Panc1 (cell line): ENCODE measurements at regions not wholly inside any gene's neighbourhood (a gene's known extent, or its start where the extent isn't known, plus 50 kb on each side); places are given as distances from the start of the nearest gene placed in this dataset.

ENCODE experiments used
- ATAC-seq: fragments of 200-7000 bp; cut with Tn5 transposase; 2 replicates; pipeline ENCODE4 v1.9.1; 2020; ENCODE audit warnings: mild to moderate bottlenecking, moderate library complexity
- BruUV-seq: library from RNA; stranded (reverse); fragments of 400-500 nt; replicated peaks from 2 replicates; lab custom pipeline; 2021; lab: Mats Ljungman, UMichigan
- CTCF ChIA-PET: fragments of 300-600 bp; sonication (Branson Sonifier 250); formaldehyde crosslinking; loops from one replicate; lab custom pipeline; 2022; ENCODE audit warnings: antibody characterized with exemption; lab: Charles Lee
- POLR2A ChIA-PET: fragments of 300-600 bp; sonication (Branson Sonifier 250); formaldehyde crosslinking; loops from one replicate; lab custom pipeline; 2022; ENCODE audit warnings: antibody characterized with exemption; lab: Charles Lee
- DNase-seq: peaks from one replicate; pipeline ENCODE4 v3.0.0-alpha.2; 2010; ENCODE audit warnings: low read depth, low spot score
- H3K27ac ChIP-seq: 2 replicates; pipeline ENCODE4 v1.5.1; 2011; ENCODE audit warnings: mild to moderate bottlenecking, low read length, inconsistent platforms
- H3K27me3 ChIP-seq: fragments of 200-500 bp; sonication (Bioruptor generic); 2 replicates; pipeline ENCODE4 v1.6.0; 2014; ENCODE audit warnings: low read length, inconsistent platforms; ENCODE audit not compliant: control insufficient read depth, insufficient read depth
- H3K36me3 ChIP-seq: fragments of 200-500 bp; sonication (Bioruptor generic); 2 replicates; pipeline ENCODE4 v1.5.1; 2014; ENCODE audit warnings: inconsistent platforms, mild to moderate bottlenecking, low read length, moderate library complexity; ENCODE audit not compliant: control insufficient read depth, insufficient read depth
- H3K4me1 ChIP-seq: 2 replicates; pipeline ENCODE4 v1.5.1; 2011; ENCODE audit warnings: inconsistent platforms, mild to moderate bottlenecking, low read length, moderate library complexity; ENCODE audit not compliant: control insufficient read depth, insufficient read depth
- H3K4me3 ChIP-seq, 2 experiments: 2 replicates each; pipeline ENCODE4 v1.5.1; 2011 to 2012; ENCODE audit warnings: low read depth in 2 of 2, low read length in 2 of 2, mild to moderate bottlenecking in 2 of 2, inconsistent platforms in 1 of 2, moderate library complexity in 1 of 2
- H3K9me3 ChIP-seq: fragments of 200-500 bp; sonication (Bioruptor generic); 2 replicates; pipeline ENCODE4 v1.5.1; 2014; ENCODE audit warnings: low read depth, mild to moderate bottlenecking, inconsistent platforms, low read length, moderate library complexity; ENCODE audit not compliant: control insufficient read depth, insufficient read depth
- CTCF ChIP-seq: fragments of 450-650 bp; IDR thresholded peaks from 2 replicates; pipeline ENCODE4 v1.5.1; 2017; ENCODE audit warnings: mild to moderate bottlenecking
- POLR2AphosphoS5 ChIP-seq: IDR thresholded peaks from 2 replicates; pipeline ENCODE4 v1.6.1; 2012; ENCODE audit warnings: mild to moderate bottlenecking, low read depth, low read length, moderate library complexity
- REST ChIP-seq, 2 experiments: IDR thresholded peaks; 2 replicates each; pipeline ENCODE4 v1.6.1; 2011 to 2012; ENCODE audit warnings: low read depth in 2 of 2, control low read depth in 1 of 2, low read length in 1 of 2, mild to moderate bottlenecking in 1 of 2, moderate library complexity in 1 of 2; ENCODE audit not compliant: insufficient read depth in 1 of 2
- SIN3A ChIP-seq: IDR thresholded peaks from 2 replicates; pipeline ENCODE4 v1.6.1; 2012; ENCODE audit warnings: low read depth, mild to moderate bottlenecking, low read length, moderate library complexity, borderline replicate concordance; ENCODE audit not compliant: insufficient read depth
- TCF7L2 ChIP-seq: IDR thresholded peaks from 2 replicates; pipeline ENCODE4 v1.6.1; 2011; ENCODE audit warnings: mild to moderate bottlenecking, low read depth, low read length, inconsistent platforms
- in situ Hi-C: cut with HindIII; loops from 2 replicates; pipeline ENCODE4 v1.10.0; 2016; ENCODE audit warnings: low sequenced_read_pairs, low pct_unique_long_range_greater_than_20kb
- intact Hi-C: fragments of 100-400 bp; cut with micrococcal nuclease; formaldehyde crosslinking; loops from one replicate; pipeline ENCODE4 v1.10.0; 2022; ENCODE audit not compliant: unreplicated experiment

- H3K9me3 ChIP-seq: no peaks in the 10 kb centered on the region
- H3K36me3 ChIP-seq: no peaks in the 10 kb centered on the region
- TF ChIP-seq CTCF (no peak), POLR2AphosphoS5 (no peak)
- ATAC-seq: no peak
- no peaks in the 10 kb centered on the region for H3K4me1 ChIP-seq
- ChIA-PET CTCF (no interaction called here), POLR2A (no interaction called here)
- in situ Hi-C loops (no loop called here), intact Hi-C loops (no loop called here)
- H3K27ac ChIP-seq: no peak overlapping the region
- DNase-seq: no peak
- no TSS peak for BruUV-seq
- peaks cover 13% of the 10 kb centered on the region for H3K27me3 ChIP-seq
- H3K4me3 ChIP-seq: no peak overlapping the region
Observed at GRCh38 chr10:118207470-118208007, 134.6 kb downstream of the FAM204A start.

- H3K27ac ChIP-seq: no peak overlapping the region
- no peak overlapping the region for H3K4me3 ChIP-seq
- H3K27me3 ChIP-seq: peaks cover 16% of the 10 kb centered on the region
- ATAC-seq (no peak), DNase-seq (no peak)
- ChIA-PET CTCF (no interaction called here), POLR2A (no interaction called here)
- TF ChIP-seq CTCF (no peak), REST (IDR thresholded peaks at IDR 0.05; ENCODE audit: insufficient read depth in 1 of 2, low read depth in 2 of 2, low read length in 1 of 2) (no peak), TCF7L2 (no peak), POLR2AphosphoS5 (no peak), SIN3A (no peak)
- in situ Hi-C loops: no loop called here
- H3K9me3 ChIP-seq: no peaks in the 10 kb centered on the region
- intact Hi-C loops: no loop called here
- H3K36me3 ChIP-seq: no peaks in the 10 kb centered on the region
- H3K4me1 ChIP-seq: no peaks in the 10 kb centered on the region
- BruUV-seq: no TSS peak
Observed at GRCh38 chr10:118204292-118204943, 137.7 kb downstream of the FAM204A start.
